GM10266 (cell line): ENCODE measurements at regions not wholly inside any gene's neighbourhood (a gene's known extent, or its start where the extent isn't known, plus 50 kb on each side); places are given as distances from the start of the nearest gene placed in this dataset.
A peak's percentile ranks its signal among the peaks of the same experiment; 100 is the strongest.
"Not testable (repeated sequence)": the region's sequence is repeated elsewhere in the genome, so short reads cannot be mapped to it uniquely, and the experiment has no call there.

ENCODE experiments used
- DNase-seq: peaks from one replicate; pipeline ENCODE4 v3.0.0; 2012; ENCODE audit errors: extremely low spot score
- TF ChIP-seq, protein P1 (sequence below): IDR thresholded peaks from 2 replicates; pipeline ENCODE4 v1.5.1; 2012; ENCODE audit warnings: mild to moderate bottlenecking, low read depth; ENCODE audit not compliant: control insufficient read depth, insufficient read depth; ENCODE audit errors: missing control alignments

- TF ChIP-seq, protein P1, sequence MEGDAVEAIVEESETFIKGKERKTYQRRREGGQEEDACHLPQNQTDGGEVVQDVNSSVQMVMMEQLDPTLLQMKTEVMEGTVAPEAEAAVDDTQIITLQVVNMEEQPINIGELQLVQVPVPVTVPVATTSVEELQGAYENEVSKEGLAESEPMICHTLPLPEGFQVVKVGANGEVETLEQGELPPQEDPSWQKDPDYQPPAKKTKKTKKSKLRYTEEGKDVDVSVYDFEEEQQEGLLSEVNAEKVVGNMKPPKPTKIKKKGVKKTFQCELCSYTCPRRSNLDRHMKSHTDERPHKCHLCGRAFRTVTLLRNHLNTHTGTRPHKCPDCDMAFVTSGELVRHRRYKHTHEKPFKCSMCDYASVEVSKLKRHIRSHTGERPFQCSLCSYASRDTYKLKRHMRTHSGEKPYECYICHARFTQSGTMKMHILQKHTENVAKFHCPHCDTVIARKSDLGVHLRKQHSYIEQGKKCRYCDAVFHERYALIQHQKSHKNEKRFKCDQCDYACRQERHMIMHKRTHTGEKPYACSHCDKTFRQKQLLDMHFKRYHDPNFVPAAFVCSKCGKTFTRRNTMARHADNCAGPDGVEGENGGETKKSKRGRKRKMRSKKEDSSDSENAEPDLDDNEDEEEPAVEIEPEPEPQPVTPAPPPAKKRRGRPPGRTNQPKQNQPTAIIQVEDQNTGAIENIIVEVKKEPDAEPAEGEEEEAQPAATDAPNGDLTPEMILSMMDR: no peak
- DNase-seq: no peak
Measured at GRCh38 chr13:61898207-61898606, 482.6 kb upstream of the PCDH20 start.

DNA sequence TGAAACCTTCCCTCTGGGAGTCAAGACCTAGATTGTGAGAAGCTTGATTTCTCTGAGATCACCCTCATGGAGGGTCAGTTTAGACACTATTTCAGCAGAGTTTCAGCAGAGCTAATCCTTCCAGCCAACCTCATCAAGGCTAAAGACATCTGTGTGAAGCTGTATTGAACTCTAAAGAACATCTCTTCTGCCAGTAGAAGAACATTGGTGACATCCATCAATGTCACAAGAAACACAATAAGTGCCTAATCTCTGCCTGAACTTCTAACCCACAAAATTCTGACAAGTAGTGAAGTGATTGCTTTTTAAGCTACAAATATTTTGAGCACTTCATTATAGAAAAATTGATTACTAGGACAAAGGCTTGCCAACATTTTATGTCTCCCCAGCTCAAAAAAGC, 475.8 kb upstream of the PCDH20 start:
- TF ChIP-seq, protein P1: no peak
- DNase-seq: no peak

DNA sequence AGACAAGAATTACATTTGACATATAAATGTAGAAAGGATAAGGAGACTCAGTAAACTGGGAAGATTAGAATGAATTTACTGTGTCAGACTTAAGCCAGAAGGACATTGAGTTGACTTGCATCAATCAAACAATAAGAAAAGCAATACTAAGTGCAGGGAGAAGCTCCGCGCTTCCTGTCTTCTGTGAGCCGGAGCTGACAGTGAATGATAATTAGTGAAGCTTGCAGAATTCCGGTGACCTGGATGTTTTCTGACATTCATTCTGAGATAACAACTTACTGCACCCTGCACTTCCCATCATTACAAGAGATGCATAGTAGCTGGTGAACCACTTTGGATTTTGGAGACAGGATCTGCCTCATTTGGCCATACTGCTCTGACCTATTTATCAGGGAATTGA, 469.2 kb upstream of the PCDH20 start:
- DNase-seq: no peak
- TF ChIP-seq, protein P1: no peak

- peak; percentile 17 for DNase-seq
- TF ChIP-seq, protein P1: peak; percentile 53
Measured at GRCh38 chr13:61880578-61881283, 465.1 kb upstream of the PCDH20 start.

DNA sequence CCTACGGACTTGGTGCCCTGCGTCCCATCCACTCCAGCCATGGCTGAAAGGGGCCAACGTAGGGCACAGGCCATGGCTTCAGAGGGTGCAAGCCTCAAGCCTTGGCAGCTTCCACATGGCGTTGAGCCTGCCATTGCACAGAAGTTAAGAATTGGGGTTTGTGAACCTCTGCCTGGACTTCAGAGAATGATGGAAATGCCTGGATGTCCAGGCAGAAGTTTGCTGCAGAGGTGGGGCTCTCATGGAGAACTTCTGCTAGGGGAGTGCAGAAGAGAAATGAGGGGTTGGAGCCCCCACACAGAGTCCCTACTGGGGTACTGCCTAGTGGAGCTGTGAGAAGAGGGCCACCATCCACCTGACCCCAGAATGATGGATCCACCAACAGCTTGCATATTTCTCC, 462.9 kb upstream of the PCDH20 start:
- DNase-seq: not testable (repeated sequence)

GRCh38 chr13:61874970-61875579, 459.4 kb upstream of the PCDH20 start:
- no peak for DNase-seq
- TF ChIP-seq, protein P1: no peak

DNA sequence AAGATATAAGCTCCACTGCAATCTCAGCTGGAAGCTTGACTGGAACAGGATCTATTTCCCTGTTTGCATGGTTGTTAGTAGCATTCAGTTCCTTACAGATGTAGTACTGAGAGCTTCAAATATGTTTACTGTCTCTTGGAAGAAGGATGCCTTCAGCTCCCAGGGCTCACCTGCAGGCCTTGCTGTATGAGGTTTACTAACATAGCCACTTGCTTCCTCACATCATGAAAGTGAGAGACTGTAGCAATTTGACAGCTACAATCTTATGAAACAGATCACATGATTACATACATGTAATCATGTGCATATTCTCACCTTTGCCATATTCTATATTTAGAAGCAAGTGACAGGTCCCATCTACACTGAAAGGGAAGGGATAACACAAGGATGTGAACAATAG, 458.1 kb upstream of the PCDH20 start:
- TF ChIP-seq, protein P1: no peak
- DNase-seq: no peak

DNA sequence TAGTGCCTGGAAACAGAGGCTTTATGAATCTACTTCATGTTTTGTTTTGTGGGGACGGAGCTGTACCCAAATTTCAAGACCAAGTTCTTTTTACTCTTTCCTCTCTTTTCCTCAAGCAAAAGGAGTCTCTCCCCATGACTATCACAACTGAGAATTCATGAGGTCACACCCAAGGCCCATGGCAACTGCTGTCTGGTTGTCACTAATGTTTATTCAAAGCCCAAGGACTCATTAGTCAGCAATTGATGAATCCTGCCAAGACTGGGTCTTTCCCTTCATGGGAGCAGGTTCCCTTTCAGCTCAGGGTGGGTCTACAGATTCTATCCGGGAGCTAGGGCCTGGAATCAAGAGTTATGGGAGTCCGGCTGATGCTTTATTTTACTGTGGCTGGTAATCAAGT, 441.5 kb upstream of the PCDH20 start:
- TF ChIP-seq, protein P1: no peak
- DNase-seq: no peak
